H1 (cell line): ENCODE measurements at regions not wholly inside any gene's neighbourhood (a gene's known extent, or its start where the extent isn't known, plus 50 kb on each side); places are given as distances from the start of the nearest gene placed in this dataset.
"Not testable (repeated sequence)": the region's sequence is repeated elsewhere in the genome, so short reads cannot be mapped to it uniquely, and the experiment has no call there.

Source experiments
- CTCF ChIA-PET: fragments of 300-600 bp; sonication (Branson Sonifier 250); formaldehyde crosslinking; loops from one replicate; lab custom pipeline; 2021; ENCODE audit not compliant: partially characterized antibody; lab: Charles Lee
- POLR2A ChIA-PET: fragments of 300-600 bp; sonication (Branson Sonifier 250); formaldehyde crosslinking; loops from one replicate; lab custom pipeline; 2021; ENCODE audit warnings: inconsistent platforms; ENCODE audit not compliant: partially characterized antibody; lab: Charles Lee
- DNase-seq, 2 experiments: peaks; one replicate each; pipeline versions ENCODE4 v3.0.0 to v3.0.0-alpha.2; 2010 to 2022; ENCODE audit warnings: low spot score in 2 of 2, low read depth in 1 of 2, mixed read lengths in 1 of 2
- FAIRE-seq: peaks from 2 replicates; lab custom pipeline; 2011; peaks lifted over from hg19 to GRCh38; lab: Jason Lieb, UNC
- H2AFZ ChIP-seq: 2 replicates; pipeline ENCODE4 v1.8.1; 2012; ENCODE audit warnings: low read length, inconsistent platforms
- H2AK5ac ChIP-seq: 2 replicates; pipeline ENCODE4 v1.6.1; 2013; ENCODE audit warnings: low read depth, low read length
- H2BK120ac ChIP-seq: replicated peaks from 2 replicates; pipeline ENCODE3; 2013; ENCODE audit warnings: low read depth, low read length, inconsistent platforms
- H2BK12ac ChIP-seq: 2 replicates; pipeline ENCODE4 v1.6.1; 2013; ENCODE audit warnings: low read depth, low read length
- H2BK15ac ChIP-seq: 2 replicates; pipeline ENCODE4 v1.6.1; 2013; ENCODE audit warnings: low read length
- H2BK20ac ChIP-seq: 2 replicates; pipeline ENCODE4 v1.6.1; 2013; ENCODE audit warnings: low read length
- H2BK5ac ChIP-seq: 2 replicates; pipeline ENCODE4 v1.6.1; 2013; ENCODE audit warnings: low read depth, low read length
- H3K14ac ChIP-seq: 2 replicates; pipeline ENCODE4 v1.6.1; 2013; ENCODE audit warnings: inconsistent platforms; ENCODE audit not compliant: insufficient read length
- H3K18ac ChIP-seq: 2 replicates; pipeline ENCODE4 v1.6.1; 2013; ENCODE audit warnings: low read length; ENCODE audit errors: extremely low read depth
- H3K23ac ChIP-seq: 2 replicates; pipeline ENCODE4 v1.6.1; 2013; ENCODE audit warnings: inconsistent platforms; ENCODE audit not compliant: insufficient read length
- H3K23me2 ChIP-seq: 2 replicates; pipeline ENCODE4 v1.6.1; 2013; ENCODE audit warnings: low read depth, low read length
- H3K27ac ChIP-seq: 2 replicates; pipeline ENCODE4 v1.6.1; 2011; ENCODE audit warnings: low read depth, low read length, inconsistent platforms
- H3K27me3 ChIP-seq, 4 experiments: replicated peaks in 1 of 4; 1 replicate in 1 of 4; 2 replicates in 3 of 4; pipeline versions ENCODE4 v1.6.1 to v1.8.1; 2011 to 2013; ENCODE audit warnings: low read length in 3 of 4, mild to moderate bottlenecking in 3 of 4, inconsistent platforms in 2 of 4, mixed read lengths in 2 of 4, moderate library complexity in 1 of 4; ENCODE audit not compliant: control insufficient read depth in 3 of 4, insufficient read depth in 3 of 4; ENCODE audit errors: extremely low read depth in 1 of 4
- H3K36me3 ChIP-seq, 4 experiments: 2 replicates each; pipeline versions ENCODE4 v1.6.1 to v1.8.1; 2011 to 2013; ENCODE audit warnings: mild to moderate bottlenecking in 4 of 4, low read length in 3 of 4, moderate library complexity in 2 of 4, control low read depth in 1 of 4, inconsistent platforms in 1 of 4; ENCODE audit not compliant: insufficient read depth in 4 of 4, control insufficient read depth in 2 of 4
- H3K4ac ChIP-seq: replicated peaks from 2 replicates; pipeline ENCODE3; 2013; ENCODE audit warnings: low read length, low read depth, mixed read lengths, inconsistent platforms; ENCODE audit not compliant: insufficient read length
- H3K4me1 ChIP-seq, 4 experiments: replicated peaks in 1 of 4; 1 replicate in 1 of 4; 2 replicates in 3 of 4; pipeline versions ENCODE4 v1.6.1 to v1.8.1; 2011 to 2013; ENCODE audit warnings: low read length in 3 of 4, inconsistent platforms in 2 of 4, mixed read lengths in 1 of 4; ENCODE audit not compliant: insufficient read depth in 4 of 4, control insufficient read depth in 3 of 4
- H3K4me2 ChIP-seq, 2 experiments: 2 replicates each; pipeline versions ENCODE4 v1.6.1 to v1.8.1; 2011 to 2013; ENCODE audit warnings: low read depth in 2 of 2, low read length in 2 of 2, control low read depth in 1 of 2, inconsistent platforms in 1 of 2, mild to moderate bottlenecking in 1 of 2; ENCODE audit not compliant: insufficient read depth in 1 of 2
- H3K4me3 ChIP-seq, 4 experiments: fragments of 200-600, 300-600 bp in 1 of 4; sonication (generic), shearing (Covaris generic), sonication (Bioruptor Twin) in 1 of 4; 2 replicates each; pipeline versions ENCODE4 v1.5.1 to v1.8.1; 2011 to 2016; ENCODE audit warnings: low read length in 4 of 4, low read depth in 3 of 4, control low read depth in 2 of 4, inconsistent platforms in 2 of 4, mild to moderate bottlenecking in 2 of 4, mixed read lengths in 1 of 4, moderate library complexity in 1 of 4; ENCODE audit not compliant: insufficient read depth in 2 of 4; ENCODE audit errors: extremely low read depth in 1 of 4
- H3K56ac ChIP-seq: replicated peaks from 2 replicates; pipeline ENCODE3; 2013; ENCODE audit warnings: low read depth, mild to moderate bottlenecking, mixed read lengths, low read length, inconsistent platforms; ENCODE audit not compliant: insufficient read length
- H3K79me1 ChIP-seq: 2 replicates; pipeline ENCODE4 v1.6.1; 2013; ENCODE audit warnings: low read depth, low read length, control low read depth
- H3K79me2 ChIP-seq, 2 experiments: 2 replicates each; pipeline versions ENCODE4 v1.6.1 to v1.8.1; 2012 to 2013; ENCODE audit warnings: low read length in 2 of 2, mild to moderate bottlenecking in 2 of 2, inconsistent platforms in 1 of 2; ENCODE audit not compliant: insufficient read depth in 2 of 2, control insufficient read depth in 1 of 2
- H3K9ac ChIP-seq, 4 experiments: replicated peaks in 1 of 4; 1 replicate in 1 of 4; 2 replicates in 3 of 4; pipeline versions ENCODE4 v1.6.1 to v1.8.1; 2011 to 2013; ENCODE audit warnings: low read depth in 3 of 4, low read length in 3 of 4, control low read depth in 2 of 4, mild to moderate bottlenecking in 2 of 4, moderate library complexity in 2 of 4, inconsistent platforms in 1 of 4; ENCODE audit errors: extremely low read depth in 1 of 4
- H3K9me3 ChIP-seq, 2 experiments: 2 replicates each; pipeline versions ENCODE4 v1.6.1 to v1.8.1; 2012 to 2013; ENCODE audit warnings: mild to moderate bottlenecking in 2 of 2, moderate library complexity in 2 of 2, control low read depth in 1 of 2, inconsistent platforms in 1 of 2, low read depth in 1 of 2, low read length in 1 of 2, mixed read lengths in 1 of 2; ENCODE audit not compliant: insufficient read depth in 2 of 2
- H4K20me1 ChIP-seq, 2 experiments: replicated peaks in 1 of 2; 2 replicates each; pipeline versions ENCODE3 to v1.8.1; 2011 to 2013; ENCODE audit warnings: inconsistent platforms in 2 of 2, low read length in 2 of 2, mild to moderate bottlenecking in 1 of 2; ENCODE audit not compliant: insufficient read depth in 2 of 2, control insufficient read depth in 1 of 2
- H4K5ac ChIP-seq: 2 replicates; pipeline ENCODE4 v1.6.1; 2013; ENCODE audit warnings: low read length, low read depth, mixed read lengths, inconsistent platforms; ENCODE audit not compliant: insufficient read length
- H4K8ac ChIP-seq: 2 replicates; pipeline ENCODE4 v1.8.0; 2013; ENCODE audit warnings: mild to moderate bottlenecking, moderate library complexity, low read length, inconsistent platforms; ENCODE audit not compliant: insufficient read depth; ENCODE audit errors: extremely low read depth
- H4K91ac ChIP-seq: replicated peaks from 2 replicates; pipeline ENCODE3; 2013; ENCODE audit warnings: low read length, mixed read lengths, inconsistent platforms; ENCODE audit not compliant: insufficient read length
- NANOG ChIP-seq: IDR thresholded peaks from 2 replicates; pipeline ENCODE4 v1.6.1; 2011; ENCODE audit warnings: low read length, low read depth, mild to moderate bottlenecking, inconsistent platforms; ENCODE audit not compliant: insufficient read depth, poor library complexity, severe bottlenecking
- WGBS, 2 experiments: shearing (Covaris generic) in 1 of 2; methylation state at CpG; one replicate each; pipeline versions ENCODE4 v1.1.6 to v1.1.7; 2013 to 2015; ENCODE audit warnings: low lambda C conversion rate in 2 of 2, mixed read lengths in 2 of 2, inconsistent platforms in 1 of 2, low coverage in 1 of 2, missing lambda C conversion rate in 1 of 2; ENCODE audit not compliant: insufficient replicate concordance in 2 of 2, insufficient coverage in 1 of 2, insufficient read length in 1 of 2; ENCODE audit errors: extremely low coverage in 1 of 2, missing lambda C conversion rate in 1 of 2; 5-methylcytosine and 5-hydroxymethylcytosine counted together

DNA sequence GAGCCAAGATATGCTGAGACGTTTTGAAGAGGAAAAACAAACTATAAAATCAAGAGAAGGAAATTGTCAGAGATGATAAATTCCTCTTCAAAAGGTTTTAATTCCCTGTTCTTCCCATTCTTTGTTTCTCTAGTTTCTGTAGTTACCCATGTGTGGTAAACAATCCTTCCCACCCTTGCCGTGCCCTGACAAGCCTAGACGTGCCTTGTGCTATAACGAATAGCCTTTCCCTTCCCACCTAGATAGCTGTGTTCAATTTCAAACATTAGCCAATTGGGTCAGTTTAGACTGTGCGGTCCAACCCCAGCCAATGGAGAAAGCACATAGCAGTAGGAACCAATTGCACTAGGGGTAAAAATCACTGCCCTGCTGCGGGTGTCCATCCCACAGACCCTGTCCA, 138.1 kb downstream of the RALA start (continued):
- no peak for TF ChIP-seq NANOG

DNA sequence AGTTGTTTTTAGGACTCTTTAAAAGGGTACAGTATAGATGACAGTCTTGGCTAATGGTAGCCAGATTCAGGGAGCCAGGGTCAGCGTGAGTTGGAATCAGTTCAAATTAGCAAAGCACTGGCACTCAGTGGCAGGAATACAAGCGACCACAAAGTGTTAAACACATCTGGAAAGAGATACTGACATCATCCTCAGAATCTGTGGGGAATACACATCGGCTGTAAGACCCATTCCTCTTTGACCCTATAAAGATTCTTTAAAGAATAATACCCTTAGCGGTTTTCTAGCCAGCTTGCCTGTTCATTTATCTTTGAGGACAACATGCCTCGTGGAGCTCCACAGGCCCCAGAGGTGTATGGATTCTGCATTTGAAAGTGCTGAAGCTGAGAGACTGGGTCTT, 139.1 kb downstream of the RALA start:
- H3K4ac ChIP-seq, H3K23me2 ChIP-seq, H2BK15ac ChIP-seq, H3K79me2 ChIP-seq, H3K9ac ChIP-seq, H3K9me3 ChIP-seq, FAIRE-seq, H4K91ac ChIP-seq, H3K27me3 ChIP-seq, H3K27ac ChIP-seq, POLR2A ChIA-PET, H2AK5ac ChIP-seq, H2BK12ac ChIP-seq, H3K4me1 ChIP-seq, H3K4me3 ChIP-seq, H3K18ac ChIP-seq, H2BK20ac ChIP-seq, H4K20me1 ChIP-seq, DNase-seq, H4K5ac ChIP-seq, H3K36me3 ChIP-seq, H2AFZ ChIP-seq, H3K14ac ChIP-seq, H3K23ac ChIP-seq, H3K79me1 ChIP-seq, H2BK120ac ChIP-seq, H3K56ac ChIP-seq, H2BK5ac ChIP-seq, H4K8ac ChIP-seq: not testable (repeated sequence)
- H3K4me2 ChIP-seq = peak overlapping the region in 1 of 2 experiments; percentile 34; a peak in 1 of 4 replicates
- 88% methylated on average over 5 of the region's 5 CpGs; no CpG with 5 or more reads in 1 of the 2 experiments for WGBS, 2 experiments
- CTCF ChIA-PET = interaction anchor here (1.0 to 7.8 kb wide), 4 partner anchors 14 to 29 kb away, joined by 4 to 53 read pairs (median 14); no protein-coding TSS in a partner anchor
